Stimulated activated CD8-positive, alpha-beta memory T cell treated with anti-CD3 and anti-CD28 coated beads, Interleukin-4, amount 100 ng/mL, for 24 hours (primary cell): ENCODE measurements at regions not wholly inside any gene's neighbourhood (a gene's known extent, or its start where the extent isn't known, plus 50 kb on each side); places are given as distances from the start of the nearest gene placed in this dataset.
"Not testable (repeated sequence)": the region's sequence is repeated elsewhere in the genome, so short reads cannot be mapped to it uniquely, and the experiment has no call there.

Experiments
- DNase-seq: peaks from one replicate; pipeline ENCODE4 v3.0.0-alpha.2; 2020; ENCODE audit warnings: low read depth

- DNase-seq: no peak
These were observed 410.1 kb downstream of the SUCLG1 start for GRCh38 chr2:84048964-84049363.

GRCh38 chr2:84041506-84041905 lies 417.6 kb downstream of the SUCLG1 start:
- no peak for DNase-seq

DNA sequence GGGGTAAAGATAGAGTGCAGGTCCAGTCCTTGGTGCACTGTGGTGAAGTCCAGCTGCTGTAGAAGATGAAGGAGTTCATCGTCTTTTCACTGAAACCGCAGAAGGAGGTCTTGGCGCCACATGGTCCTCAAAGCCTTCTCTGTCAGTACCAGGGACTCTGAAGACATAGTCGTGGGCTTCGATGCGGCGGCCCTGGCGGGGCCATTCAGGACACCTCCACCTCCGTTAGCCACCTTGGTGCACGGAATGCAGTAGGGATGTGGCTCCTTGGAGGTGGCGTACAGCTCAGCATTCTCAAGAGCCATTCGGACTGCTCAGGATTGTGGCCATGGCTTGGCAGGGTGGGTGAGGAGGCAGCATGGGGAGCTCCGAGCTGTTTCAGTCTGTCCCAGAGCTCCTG lies 418.8 kb downstream of the SUCLG1 start:
- DNase-seq: no peak

DNA sequence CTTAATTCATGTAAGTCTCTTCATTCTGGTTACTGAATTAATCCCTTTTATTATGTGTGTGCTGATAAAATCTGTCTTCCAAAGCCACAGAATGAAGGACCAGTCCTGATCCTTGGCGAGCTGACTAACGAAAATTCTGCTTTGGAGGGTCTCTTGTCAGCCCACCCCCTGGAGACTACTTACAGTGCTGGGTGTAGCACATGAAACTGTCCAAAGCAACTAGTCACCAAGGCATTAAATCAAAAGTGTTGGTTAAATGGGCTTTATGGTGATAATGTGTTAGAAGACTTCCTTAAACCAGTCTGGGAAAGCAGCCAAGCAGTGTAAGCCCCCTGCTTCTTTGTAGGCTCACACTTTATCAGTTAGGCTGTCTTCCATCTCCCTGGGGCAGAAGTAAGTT lies 420.2 kb downstream of the SUCLG1 start:
- DNase-seq: no peak

DNA sequence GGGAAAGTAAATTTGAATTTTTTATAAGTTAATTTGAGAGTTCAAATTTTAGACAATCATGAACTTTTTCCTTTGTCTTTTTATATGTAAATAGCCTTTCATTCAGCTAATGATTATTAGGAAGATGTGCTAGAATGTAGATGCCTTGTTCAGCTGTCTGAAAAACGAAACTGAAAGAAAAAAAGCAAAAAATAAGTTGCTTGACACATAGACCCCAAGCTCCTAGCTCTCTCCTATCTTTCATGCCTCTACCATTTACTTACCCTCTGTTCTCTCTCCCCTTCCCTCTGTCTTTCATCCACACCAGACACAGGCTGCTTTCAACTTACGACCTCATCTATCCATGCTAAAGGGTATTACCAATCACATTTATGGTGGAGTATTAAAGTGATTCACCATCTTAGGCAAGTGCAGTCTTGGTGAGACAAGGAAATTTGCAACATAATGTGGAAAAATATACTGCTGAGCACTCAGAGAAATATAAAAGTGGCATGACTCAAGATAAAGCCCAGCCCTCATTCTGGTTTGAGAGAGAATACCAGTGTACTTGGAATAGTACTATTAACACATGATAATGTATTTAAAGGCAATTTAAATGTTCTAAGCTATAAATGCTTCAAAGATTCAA lies 425.6 kb downstream of the SUCLG1 start:
- no peak for DNase-seq

GRCh38 chr2:84031312-84032050 lies 427.6 kb downstream of the SUCLG1 start:
- no peak for DNase-seq

- no peak for DNase-seq
These were observed 429.0 kb downstream of the SUCLG1 start for GRCh38 chr2:84029903-84030575.

DNA sequence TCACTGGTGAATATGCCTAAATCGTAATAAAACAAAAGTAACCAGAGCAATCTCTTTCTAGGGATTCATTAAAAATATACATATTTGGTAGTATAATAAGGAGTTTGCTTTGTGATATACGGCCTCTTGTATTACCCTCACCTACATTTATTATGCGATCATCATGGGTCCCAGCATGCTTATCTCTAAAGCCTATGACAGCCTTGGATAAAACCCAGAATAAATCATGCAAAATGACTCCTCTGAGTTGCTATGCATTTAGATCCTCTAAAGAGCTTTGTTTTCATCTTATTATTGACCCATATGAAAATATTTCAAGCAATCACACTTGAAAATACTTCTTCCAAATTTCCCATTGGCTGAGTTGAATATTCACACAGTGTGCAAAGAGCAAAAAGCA lies 432.3 kb downstream of the SUCLG1 start:
- DNase-seq: no peak

DNA sequence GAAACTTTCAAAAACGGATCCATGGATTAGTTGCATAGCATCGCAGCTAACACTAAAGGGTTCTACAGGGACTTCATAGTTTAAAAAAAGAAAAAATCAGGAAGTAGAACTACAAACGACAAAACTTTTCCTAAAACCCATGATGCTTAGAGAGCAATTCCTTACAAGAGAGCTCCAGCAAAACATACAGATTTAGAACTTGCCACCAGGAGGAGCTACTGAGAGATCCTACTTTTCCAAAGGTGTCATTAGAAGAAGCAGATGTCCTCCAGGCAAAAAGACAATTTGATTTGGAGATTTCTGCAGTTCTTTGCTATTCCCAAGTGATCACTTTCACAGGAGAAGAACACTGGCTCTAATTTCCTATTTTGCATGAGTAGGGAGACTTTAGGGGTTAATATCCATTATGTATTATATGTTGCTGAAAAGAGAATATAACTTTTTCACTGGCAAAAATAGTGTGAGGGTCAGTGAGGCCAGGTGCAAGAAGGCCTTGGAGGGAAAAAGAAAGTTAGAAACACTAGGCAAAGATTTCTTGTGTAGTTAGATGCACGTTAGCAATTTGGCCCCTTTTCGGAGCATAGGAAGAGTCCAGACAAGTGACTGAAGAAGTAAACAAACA lies 436.2 kb downstream of the SUCLG1 start:
- DNase-seq: no peak

DNA sequence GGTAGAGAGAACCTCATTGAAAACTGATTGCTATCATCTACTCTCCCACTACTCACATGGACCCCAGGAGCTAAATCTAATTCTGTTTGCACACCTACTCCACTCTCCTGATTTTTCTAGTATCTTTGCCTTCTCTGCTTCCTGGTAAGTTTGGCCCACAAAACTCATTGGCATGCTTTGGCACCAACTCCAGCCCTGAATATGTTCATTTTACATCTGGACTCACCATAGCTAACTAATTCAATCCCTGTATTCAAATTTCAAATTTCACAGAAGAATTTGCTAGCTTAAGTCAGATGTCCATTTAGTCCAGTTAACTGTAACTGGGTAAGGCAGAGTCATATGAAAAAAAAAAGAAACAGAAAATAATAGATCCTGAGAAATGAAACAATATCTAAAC lies 442.1 kb downstream of the SUCLG1 start:
- DNase-seq: no peak

DNA sequence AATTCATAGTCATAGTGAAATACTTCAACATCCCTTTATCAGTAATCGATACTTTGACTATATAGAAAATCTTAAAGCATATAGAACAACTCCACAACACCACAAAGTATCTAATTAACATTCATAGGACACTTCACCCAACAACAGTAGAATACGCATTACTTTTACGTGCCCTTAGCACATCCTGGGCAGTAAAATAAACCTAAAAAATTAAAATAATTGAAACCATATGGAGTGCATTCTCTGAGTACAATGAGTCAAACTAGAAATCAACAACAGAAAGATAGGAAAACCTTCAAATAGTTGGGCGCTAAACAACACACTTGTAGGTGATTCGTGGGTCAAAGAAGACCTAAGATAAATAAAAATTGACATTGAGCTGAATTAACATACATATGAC lies 442.9 kb downstream of the SUCLG1 start:
- no peak for DNase-seq

GRCh38 chr2:83997889-83998288 lies 461.2 kb downstream of the SUCLG1 start:
- no peak for DNase-seq

DNA sequence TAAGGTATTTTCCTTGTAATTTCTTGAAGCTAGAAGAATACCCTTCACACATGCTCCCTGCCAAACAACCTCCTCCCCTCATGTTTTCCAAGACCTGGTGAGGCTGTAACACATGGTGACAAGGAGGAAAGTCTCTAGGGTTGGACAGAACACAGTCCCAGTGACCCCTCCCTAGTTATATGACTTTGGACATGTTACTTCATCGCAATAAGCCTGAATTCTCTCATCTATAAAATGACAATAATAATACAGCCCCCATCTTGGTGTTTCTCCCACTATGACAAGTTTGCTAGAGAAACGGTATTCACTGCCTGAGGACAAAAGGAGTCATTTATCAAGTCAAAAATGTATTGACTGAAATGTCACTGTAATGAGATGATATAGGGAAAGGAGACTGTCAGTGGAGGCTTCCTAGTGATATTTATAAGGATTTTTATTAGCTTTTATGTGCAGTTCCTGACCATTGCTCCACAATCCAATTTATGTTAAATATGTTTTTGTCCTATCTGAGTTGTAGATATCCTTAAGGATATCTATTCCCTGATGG lies 464.4 kb downstream of the SUCLG1 start:
- DNase-seq: no peak

GRCh38 chr2:83993873-83994632 lies 465.0 kb downstream of the SUCLG1 start:
- DNase-seq: no peak

DNA sequence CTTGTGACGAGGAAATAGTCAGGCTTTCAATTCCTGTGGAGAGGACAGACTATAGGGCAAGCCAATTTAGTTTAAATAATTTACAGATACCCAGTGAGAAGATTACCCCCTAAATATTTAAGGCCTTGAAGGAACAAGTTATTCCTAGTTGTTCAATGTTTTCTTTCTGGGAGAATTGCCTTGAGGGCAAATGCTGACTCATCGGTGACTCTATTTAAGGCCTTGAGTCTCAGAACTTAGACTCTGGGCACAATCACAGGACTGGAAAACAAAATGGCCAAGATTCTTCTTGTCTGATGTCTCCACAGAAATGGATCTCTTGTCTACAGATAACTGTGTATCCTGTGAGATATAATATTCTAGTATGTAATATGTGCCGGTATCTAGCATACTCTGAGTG lies 467.1 kb downstream of the SUCLG1 start:
- no peak for DNase-seq

DNA sequence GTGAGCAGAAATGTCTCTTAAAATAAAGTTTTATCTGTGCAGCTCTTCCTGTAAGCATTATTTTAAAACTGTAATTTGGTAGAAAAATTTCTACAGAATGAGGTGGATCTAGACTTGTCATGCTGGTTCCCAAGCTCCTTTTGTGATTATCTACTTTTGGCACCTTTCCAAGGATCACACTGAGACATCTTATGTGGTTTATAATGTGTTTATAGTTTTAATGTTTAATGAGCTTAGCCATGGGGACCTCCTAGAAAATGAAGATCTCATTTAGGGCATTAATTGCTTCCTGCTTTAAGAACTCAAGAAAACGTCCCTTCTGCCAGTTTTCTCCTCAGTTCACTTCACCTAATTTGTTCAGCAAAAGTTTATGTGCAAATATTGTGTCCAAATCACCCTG lies 468.4 kb downstream of the SUCLG1 start:
- DNase-seq: no peak

DNA sequence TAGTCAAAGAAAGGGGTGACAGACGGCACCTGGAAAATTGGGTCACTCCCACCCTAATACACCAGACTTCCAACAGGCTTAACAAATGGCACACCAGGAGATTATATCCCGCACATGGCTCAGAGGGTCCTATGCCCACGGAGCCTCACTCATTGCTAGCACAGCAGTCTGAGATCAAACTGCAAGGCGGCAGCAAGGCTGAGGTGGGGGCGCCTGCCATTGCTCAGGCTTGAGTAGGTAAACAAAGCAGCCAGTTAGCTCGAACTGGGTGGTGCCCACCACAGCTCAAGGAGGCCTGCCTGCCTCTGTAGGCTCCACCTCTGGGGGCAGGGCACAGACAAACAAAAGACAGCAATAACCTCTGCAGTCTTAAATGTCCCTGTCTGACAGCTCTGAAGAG lies 482.5 kb downstream of the SUCLG1 start:
- not testable (repeated sequence) for DNase-seq

DNA sequence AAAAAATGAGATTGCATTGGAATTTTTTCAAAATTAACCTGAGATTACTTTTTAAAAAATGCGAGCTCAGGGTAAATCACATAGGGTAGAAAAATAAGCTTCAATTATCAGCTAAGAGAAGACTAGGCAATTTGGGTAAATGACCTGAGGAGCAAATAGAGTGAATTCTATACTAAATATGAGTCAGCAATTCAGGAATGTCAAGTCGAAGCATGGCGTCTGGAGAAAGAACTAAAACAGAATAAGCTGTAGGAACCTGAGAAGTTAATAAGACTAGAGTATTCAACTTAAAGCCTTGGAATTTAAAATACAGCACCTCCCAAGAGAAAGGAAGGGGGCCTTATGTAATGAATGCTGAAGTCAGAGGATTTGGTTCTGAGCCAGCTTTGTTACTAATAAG lies 487.0 kb downstream of the SUCLG1 start:
- DNase-seq: no peak

DNA sequence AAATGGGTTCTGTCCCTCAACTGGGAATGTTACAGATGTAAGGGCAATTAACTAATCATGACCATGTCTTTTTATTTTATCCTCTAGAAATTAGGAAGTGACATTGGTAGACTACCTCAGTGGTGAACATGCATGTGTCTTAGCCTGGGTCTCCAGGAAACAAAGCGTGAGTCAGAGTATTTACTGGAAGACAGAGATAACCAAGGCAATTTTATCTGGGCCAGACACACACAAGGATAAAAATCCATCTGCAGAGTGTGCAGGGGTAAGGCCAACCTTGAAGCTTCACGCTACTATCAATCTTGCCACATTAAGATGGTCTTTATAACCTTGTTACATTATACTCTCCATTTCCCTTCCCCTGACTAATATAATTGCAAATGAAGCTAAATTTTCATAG lies 487.5 kb downstream of the SUCLG1 start:
- DNase-seq: no peak

- no peak for DNase-seq
These were observed 488.7 kb downstream of the SUCLG1 start for GRCh38 chr2:83970217-83970929.

DNA sequence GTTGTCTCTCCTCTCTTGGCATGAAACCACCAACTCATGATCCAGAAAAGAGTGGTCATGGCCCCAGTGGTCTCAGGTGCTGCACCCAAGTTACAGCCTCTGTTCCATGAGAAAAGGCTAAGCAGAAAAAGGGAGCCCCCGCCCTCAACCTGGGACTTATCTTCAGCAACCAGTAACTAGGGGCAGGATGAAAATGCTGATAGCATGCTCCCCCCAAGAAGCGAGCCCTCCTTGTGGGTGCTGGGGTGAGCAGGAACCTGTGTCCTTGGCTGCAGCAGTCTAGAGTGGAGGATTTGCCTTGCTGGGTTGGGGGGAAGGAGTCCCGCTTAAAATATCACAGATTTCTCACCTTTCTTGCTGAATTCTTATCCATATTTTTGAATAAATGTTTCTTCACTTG lies 490.0 kb downstream of the SUCLG1 start:
- DNase-seq: no peak
